WTC11 (cell line): ENCODE measurements at regions not wholly inside any gene's neighbourhood (a gene's known extent, or its start where the extent isn't known, plus 50 kb on each side); places are given as distances from the start of the nearest gene placed in this dataset.

ENCODE experiments used
- ATAC-seq: fragments of 200-7000 bp; cut with Tn5 transposase; 2 replicates; pipeline ENCODE4 v1.10.0; 2021; ENCODE audit warnings: mild to moderate bottlenecking, moderate library complexity
- CTCF ChIA-PET: fragments of 300-600 bp; sonication (Branson Sonifier 250); formaldehyde crosslinking; loops from one replicate; lab custom pipeline; 2021; ENCODE audit warnings: antibody characterized with exemption; lab: Charles Lee
- POLR2A ChIA-PET: fragments of 350-600 bp; sonication (Branson Sonifier 250); formaldehyde crosslinking; loops from one replicate; lab custom pipeline; 2021; ENCODE audit warnings: antibody characterized with exemption; lab: Charles Lee
- DNase-seq: peaks from one replicate; pipeline ENCODE4 v3.0.0; 2021; ENCODE audit warnings: low spot score
- H3K27ac Mint-ChIP-seq: 2 replicates; pipeline ENCODE4 v1.8.0; 2021; ENCODE audit warnings: mixed read lengths
- H3K27me3 Mint-ChIP-seq: 2 replicates; pipeline ENCODE4 v1.8.0; 2021; ENCODE audit warnings: low read depth, mild to moderate bottlenecking, moderate library complexity, mixed read lengths
- H3K36me3 Mint-ChIP-seq: 2 replicates; pipeline ENCODE4 v1.8.0; 2021; ENCODE audit warnings: mixed read lengths
- H3K4me1 Mint-ChIP-seq: 2 replicates; pipeline ENCODE4 v1.8.0; 2022; ENCODE audit warnings: mixed read lengths
- H3K4me3 Mint-ChIP-seq: 2 replicates; pipeline ENCODE4 v1.8.0; 2021; ENCODE audit warnings: mild to moderate bottlenecking, moderate library complexity, mixed read lengths
- H3K9me3 Mint-ChIP-seq: 2 replicates; pipeline ENCODE4 v1.8.0; 2021; ENCODE audit warnings: mixed read lengths
- ATF2 ChIP-seq: sonication (generic); formaldehyde crosslinking; IDR thresholded peaks from 2 replicates; pipeline ENCODE4 v1.8.1; 2022; ENCODE audit warnings: low read depth, missing genetic modification reagents, borderline replicate concordance
- CBFB ChIP-seq: sonication (generic); formaldehyde crosslinking; IDR thresholded peaks from 2 replicates; pipeline ENCODE4 v1.8.1; 2022; ENCODE audit warnings: mild to moderate bottlenecking, low read depth, missing genetic modification reagents
- CTCF ChIP-seq: fragments of 200-600 bp; IDR thresholded peaks from 2 replicates; pipeline ENCODE4 v1.8.0; 2022; ENCODE audit warnings: antibody characterized with exemption
- ELF4 ChIP-seq: sonication (generic); formaldehyde crosslinking; IDR thresholded peaks from 2 replicates; pipeline ENCODE4 v1.8.1; 2022; ENCODE audit warnings: low read depth, mild to moderate bottlenecking, moderate library complexity, missing genetic modification reagents
- KAT7 ChIP-seq: sonication (generic); formaldehyde crosslinking; IDR thresholded peaks from 2 replicates; pipeline ENCODE4 v1.8.1; 2023; ENCODE audit warnings: missing genetic modification reagents, mild to moderate bottlenecking, borderline replicate concordance
- MYBL2 ChIP-seq: sonication (generic); formaldehyde crosslinking; IDR thresholded peaks from 2 replicates; pipeline ENCODE4 v1.8.1; 2023; ENCODE audit warnings: mild to moderate bottlenecking, moderate library complexity, missing genetic modification reagents
- NFE2L1 ChIP-seq: sonication (generic); formaldehyde crosslinking; IDR thresholded peaks from 2 replicates; pipeline ENCODE4 v1.8.1; 2023; ENCODE audit warnings: missing genetic modification reagents
- NR1H2 ChIP-seq: sonication (generic); formaldehyde crosslinking; IDR thresholded peaks from 2 replicates; pipeline ENCODE4 v1.9.0; 2021; ENCODE audit warnings: mild to moderate bottlenecking, moderate library complexity, missing genetic modification reagents
- NR2C2 ChIP-seq: sonication (generic); formaldehyde crosslinking; IDR thresholded peaks from 2 replicates; pipeline ENCODE4 v1.8.0; 2022; ENCODE audit warnings: mild to moderate bottlenecking, missing genetic modification reagents
- NR3C1 ChIP-seq: sonication (generic); formaldehyde crosslinking; conservative IDR thresholded peaks from 2 replicates; pipeline ENCODE4 v1.8.1; 2023; ENCODE audit warnings: low read depth, mild to moderate bottlenecking, missing genetic modification reagents
- SOX15 ChIP-seq: fragments of 250-450 bp; sonication (Bioruptor Pico); IDR thresholded peaks from 2 replicates; pipeline ENCODE4 v1.9.0; 2021; ENCODE audit warnings: mild to moderate bottlenecking
- TP53 ChIP-seq: sonication (generic); formaldehyde crosslinking; IDR thresholded peaks from 2 replicates; pipeline ENCODE4 v1.8.1; 2023; ENCODE audit warnings: mild to moderate bottlenecking, missing genetic modification reagents
- ZNF281 ChIP-seq: sonication (generic); formaldehyde crosslinking; IDR thresholded peaks from 2 replicates; pipeline ENCODE4 v1.8.0; 2023; ENCODE audit warnings: mild to moderate bottlenecking, missing genetic modification reagents
- ZNF396 ChIP-seq: fragments of 250-450 bp; sonication (Bioruptor Pico); IDR thresholded peaks from 2 replicates; pipeline ENCODE4 v1.8.0; 2021; ENCODE audit warnings: mild to moderate bottlenecking, moderate library complexity, borderline replicate concordance
- TF ChIP-seq, protein P1 (sequence below): sonication (generic); formaldehyde crosslinking; IDR thresholded peaks from 2 replicates; pipeline ENCODE4 v1.8.1; 2023; ENCODE audit warnings: mild to moderate bottlenecking, missing genetic modification reagents, borderline replicate concordance
- TF ChIP-seq, protein P2 (sequence below): sonication (generic); formaldehyde crosslinking; IDR thresholded peaks from 2 replicates; pipeline ENCODE4 v1.8.0; 2022; ENCODE audit warnings: mild to moderate bottlenecking, missing genetic modification reagents
- TF ChIP-seq, protein P3 (sequence below): sonication (generic); formaldehyde crosslinking; IDR thresholded peaks from 2 replicates; pipeline ENCODE4 v1.8.1; 2023; ENCODE audit warnings: mild to moderate bottlenecking, missing genetic modification reagents, moderate library complexity
- TF ChIP-seq, protein P4 (sequence below): sonication (generic); formaldehyde crosslinking; IDR thresholded peaks from 2 replicates; pipeline ENCODE4 v1.8.0; 2023; ENCODE audit warnings: missing genetic modification reagents
- TF ChIP-seq, protein P5 (sequence below): sonication (generic); formaldehyde crosslinking; IDR thresholded peaks from 2 replicates; pipeline ENCODE4 v1.8.0; 2022; ENCODE audit warnings: mild to moderate bottlenecking, missing genetic modification reagents
- TF ChIP-seq, protein P6 (sequence below): fragments of 250-450 bp; sonication (Bioruptor Pico); IDR thresholded peaks from 2 replicates; pipeline ENCODE4 v1.9.0; 2021; ENCODE audit warnings: mild to moderate bottlenecking

DNA sequence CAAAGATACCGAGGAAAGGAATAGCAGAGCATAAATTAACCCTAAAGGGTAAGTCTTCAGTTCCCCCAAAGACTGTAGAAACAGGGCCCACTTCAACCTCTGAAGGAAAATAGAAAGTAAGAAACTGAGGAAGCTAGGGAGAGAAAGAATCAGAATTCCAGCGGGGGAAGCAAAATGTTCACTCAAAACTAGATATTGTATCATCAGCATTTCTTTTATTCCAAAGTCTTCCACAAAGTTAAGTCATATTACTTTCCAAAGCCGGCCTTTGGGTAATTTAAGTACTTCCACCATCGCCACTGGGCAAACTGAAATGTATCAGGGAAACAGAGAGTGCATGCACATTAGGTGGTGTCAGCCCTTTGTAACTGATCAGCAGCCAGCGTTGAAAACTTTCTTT, 88.3 kb downstream of the RSL24D1 start:
- Mint-ChIP-seq H3K4me3 (no peak overlapping the region), H3K27me3 (no peaks in the 10 kb centered on the region), H3K27ac (no peak overlapping the region), H3K36me3 (peaks cover 11% of the 10 kb centered on the region), H3K9me3 (peaks cover 17% of the 10 kb centered on the region), H3K4me1 (peaks cover 18% of the 10 kb centered on the region)
- ChIA-PET CTCF (interaction anchor here (0.6 to 1.6 kb wide), 13 partner anchors 8 to 1572 kb away, joined by 3 to 9 read pairs (median 3); partner anchors contain the start of gene RSL24D1), POLR2A (no interaction called here)
- TF ChIP-seq, protein P1, sequence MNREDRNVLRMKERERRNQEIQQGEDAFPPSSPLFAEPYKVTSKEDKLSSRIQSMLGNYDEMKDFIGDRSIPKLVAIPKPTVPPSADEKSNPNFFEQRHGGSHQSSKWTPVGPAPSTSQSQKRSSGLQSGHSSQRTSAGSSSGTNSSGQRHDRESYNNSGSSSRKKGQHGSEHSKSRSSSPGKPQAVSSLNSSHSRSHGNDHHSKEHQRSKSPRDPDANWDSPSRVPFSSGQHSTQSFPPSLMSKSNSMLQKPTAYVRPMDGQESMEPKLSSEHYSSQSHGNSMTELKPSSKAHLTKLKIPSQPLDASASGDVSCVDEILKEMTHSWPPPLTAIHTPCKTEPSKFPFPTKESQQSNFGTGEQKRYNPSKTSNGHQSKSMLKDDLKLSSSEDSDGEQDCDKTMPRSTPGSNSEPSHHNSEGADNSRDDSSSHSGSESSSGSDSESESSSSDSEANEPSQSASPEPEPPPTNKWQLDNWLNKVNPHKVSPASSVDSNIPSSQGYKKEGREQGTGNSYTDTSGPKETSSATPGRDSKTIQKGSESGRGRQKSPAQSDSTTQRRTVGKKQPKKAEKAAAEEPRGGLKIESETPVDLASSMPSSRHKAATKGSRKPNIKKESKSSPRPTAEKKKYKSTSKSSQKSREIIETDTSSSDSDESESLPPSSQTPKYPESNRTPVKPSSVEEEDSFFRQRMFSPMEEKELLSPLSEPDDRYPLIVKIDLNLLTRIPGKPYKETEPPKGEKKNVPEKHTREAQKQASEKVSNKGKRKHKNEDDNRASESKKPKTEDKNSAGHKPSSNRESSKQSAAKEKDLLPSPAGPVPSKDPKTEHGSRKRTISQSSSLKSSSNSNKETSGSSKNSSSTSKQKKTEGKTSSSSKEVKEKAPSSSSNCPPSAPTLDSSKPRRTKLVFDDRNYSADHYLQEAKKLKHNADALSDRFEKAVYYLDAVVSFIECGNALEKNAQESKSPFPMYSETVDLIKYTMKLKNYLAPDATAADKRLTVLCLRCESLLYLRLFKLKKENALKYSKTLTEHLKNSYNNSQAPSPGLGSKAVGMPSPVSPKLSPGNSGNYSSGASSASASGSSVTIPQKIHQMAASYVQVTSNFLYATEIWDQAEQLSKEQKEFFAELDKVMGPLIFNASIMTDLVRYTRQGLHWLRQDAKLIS (CRISPR knock-in tag) = no peak
- TF ChIP-seq SOX15 (CRISPR knock-in tag) (no peak), ATF2 (CRISPR knock-in tag) (no peak), CBFB (CRISPR knock-in tag) (no peak), ZNF396 (CRISPR knock-in tag) (no peak), NR1H2 (CRISPR knock-in tag) (no peak), MYBL2 (no peak), NR2C2 (CRISPR knock-in tag) (no peak), ELF4 (CRISPR knock-in tag) (no peak), KAT7 (CRISPR knock-in tag) (no peak), CTCF (no peak; the same call in 1 of the 2 replicates), NFE2L1 (CRISPR knock-in tag) (no peak), NR3C1 (no peak), TP53 (CRISPR knock-in tag) (no peak), ZNF281 (CRISPR knock-in tag) (no peak)
- TF ChIP-seq, protein P2, sequence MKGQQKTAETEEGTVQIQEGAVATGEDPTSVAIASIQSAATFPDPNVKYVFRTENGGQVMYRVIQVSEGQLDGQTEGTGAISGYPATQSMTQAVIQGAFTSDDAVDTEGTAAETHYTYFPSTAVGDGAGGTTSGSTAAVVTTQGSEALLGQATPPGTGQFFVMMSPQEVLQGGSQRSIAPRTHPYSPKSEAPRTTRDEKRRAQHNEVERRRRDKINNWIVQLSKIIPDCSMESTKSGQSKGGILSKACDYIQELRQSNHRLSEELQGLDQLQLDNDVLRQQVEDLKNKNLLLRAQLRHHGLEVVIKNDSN (CRISPR knock-in tag) = no peak
- TF ChIP-seq, protein P3, sequence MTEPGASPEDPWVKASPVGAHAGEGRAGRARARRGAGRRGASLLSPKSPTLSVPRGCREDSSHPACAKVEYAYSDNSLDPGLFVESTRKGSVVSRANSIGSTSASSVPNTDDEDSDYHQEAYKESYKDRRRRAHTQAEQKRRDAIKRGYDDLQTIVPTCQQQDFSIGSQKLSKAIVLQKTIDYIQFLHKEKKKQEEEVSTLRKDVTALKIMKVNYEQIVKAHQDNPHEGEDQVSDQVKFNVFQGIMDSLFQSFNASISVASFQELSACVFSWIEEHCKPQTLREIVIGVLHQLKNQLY (CRISPR knock-in tag) = no peak
- TF ChIP-seq, protein P4, sequence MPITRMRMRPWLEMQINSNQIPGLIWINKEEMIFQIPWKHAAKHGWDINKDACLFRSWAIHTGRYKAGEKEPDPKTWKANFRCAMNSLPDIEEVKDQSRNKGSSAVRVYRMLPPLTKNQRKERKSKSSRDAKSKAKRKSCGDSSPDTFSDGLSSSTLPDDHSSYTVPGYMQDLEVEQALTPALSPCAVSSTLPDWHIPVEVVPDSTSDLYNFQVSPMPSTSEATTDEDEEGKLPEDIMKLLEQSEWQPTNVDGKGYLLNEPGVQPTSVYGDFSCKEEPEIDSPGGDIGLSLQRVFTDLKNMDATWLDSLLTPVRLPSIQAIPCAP (CRISPR knock-in tag) = no peak
- TF ChIP-seq, protein P5, sequence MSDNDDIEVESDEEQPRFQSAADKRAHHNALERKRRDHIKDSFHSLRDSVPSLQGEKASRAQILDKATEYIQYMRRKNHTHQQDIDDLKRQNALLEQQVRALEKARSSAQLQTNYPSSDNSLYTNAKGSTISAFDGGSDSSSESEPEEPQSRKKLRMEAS = no peak
- TF ChIP-seq, protein P6, sequence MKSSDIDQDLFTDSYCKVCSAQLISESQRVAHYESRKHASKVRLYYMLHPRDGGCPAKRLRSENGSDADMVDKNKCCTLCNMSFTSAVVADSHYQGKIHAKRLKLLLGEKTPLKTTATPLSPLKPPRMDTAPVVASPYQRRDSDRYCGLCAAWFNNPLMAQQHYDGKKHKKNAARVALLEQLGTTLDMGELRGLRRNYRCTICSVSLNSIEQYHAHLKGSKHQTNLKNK = no peak
- ATAC-seq (no peak), DNase-seq (no peak)
